IMR-90 (cell line): ENCODE measurements at regions not wholly inside any gene's neighbourhood (a gene's known extent, or its start where the extent isn't known, plus 50 kb on each side); places are given as distances from the start of the nearest gene placed in this dataset.

ENCODE experiments used
- ATAC-seq: fragments of 200-7000 bp; cut with Tn5 transposase; 2 replicates; pipeline ENCODE4 v1.9.1; 2020; ENCODE audit warnings: low read depth, mild to moderate bottlenecking, moderate library complexity
- BruUV-seq: library from RNA; stranded (reverse); fragments of 400-500 nt; replicated peaks from 2 replicates; lab custom pipeline; 2021; lab: Mats Ljungman, UMichigan
- CTCF ChIA-PET: fragments of 300-600 bp; formaldehyde crosslinking; extraction: SDS; loops from one replicate; lab custom pipeline; 2021; ENCODE audit warnings: antibody characterized with exemption; lab: Yijun Ruan, JAX
- POLR2A ChIA-PET: fragments of 300-600 bp; sonication (Branson Sonifier 250); formaldehyde crosslinking; loops from one replicate; lab custom pipeline; 2022; ENCODE audit warnings: antibody characterized with exemption; ENCODE audit not compliant: unreplicated experiment; lab: Charles Lee
- DNase-seq: peaks from one replicate; pipeline ENCODE4 v3.0.0; 2013
- H2AFZ ChIP-seq: replicated peaks from 2 replicates; pipeline ENCODE3; 2013; ENCODE audit warnings: low read length, mild to moderate bottlenecking; ENCODE audit not compliant: poor library complexity
- H2AK5ac ChIP-seq: 2 replicates; pipeline ENCODE4 v1.6.1; 2013; ENCODE audit warnings: low read depth, low read length, inconsistent platforms
- H2AK9ac ChIP-seq: replicated peaks from 2 replicates; pipeline ENCODE3; 2013; ENCODE audit warnings: mild to moderate bottlenecking, low read depth, low read length, moderate library complexity; ENCODE audit not compliant: poor library complexity
- H2BK120ac ChIP-seq: 2 replicates; pipeline ENCODE4 v1.6.1; 2013; ENCODE audit warnings: low read depth, low read length, inconsistent platforms
- H2BK15ac ChIP-seq: 3 replicates; pipeline ENCODE4 v1.6.1; 2013; ENCODE audit warnings: low read depth, low read length, inconsistent platforms
- H2BK20ac ChIP-seq: 2 replicates; pipeline ENCODE4 v1.6.1; 2013; ENCODE audit warnings: low read depth, mild to moderate bottlenecking, inconsistent platforms, low read length, moderate library complexity
- H2BK5ac ChIP-seq: 2 replicates; pipeline ENCODE4 v1.6.1; 2013; ENCODE audit warnings: mild to moderate bottlenecking, low read depth, low read length, inconsistent platforms; ENCODE audit not compliant: poor library complexity, severe bottlenecking
- H3K14ac ChIP-seq: replicated peaks from 2 replicates; pipeline ENCODE4 v1.6.1; 2013; ENCODE audit warnings: low read depth, low read length, inconsistent platforms
- H3K18ac ChIP-seq: 2 replicates; pipeline ENCODE4 v1.6.1; 2013; ENCODE audit warnings: low read depth, low read length, control low read depth
- H3K23ac ChIP-seq: 2 replicates; pipeline ENCODE4 v1.6.1; 2013; ENCODE audit warnings: low read depth, low read length, inconsistent platforms
- H3K27ac ChIP-seq: 2 replicates; pipeline ENCODE4 v1.5.1; 2013; ENCODE audit warnings: mild to moderate bottlenecking, control low read depth, low read length; ENCODE audit not compliant: insufficient read depth
- H3K27me3 ChIP-seq: 2 replicates; pipeline ENCODE4 v1.6.1; 2013; ENCODE audit warnings: low read length; ENCODE audit not compliant: control insufficient read depth, insufficient read depth
- H3K36me3 ChIP-seq: 2 replicates; pipeline ENCODE4 v1.6.1; 2013; ENCODE audit warnings: low read length, mixed read lengths; ENCODE audit not compliant: control insufficient read depth, insufficient read depth
- H3K4ac ChIP-seq: 2 replicates; pipeline ENCODE4 v1.6.1; 2013; ENCODE audit warnings: low read depth, low read length, inconsistent platforms
- H3K4me1 ChIP-seq: 2 replicates; pipeline ENCODE4 v1.6.1; 2013; ENCODE audit warnings: low read length, mixed read lengths; ENCODE audit not compliant: control insufficient read depth, insufficient read depth
- H3K4me2 ChIP-seq: 2 replicates; pipeline ENCODE4 v1.6.1; 2013; ENCODE audit warnings: low read depth, mild to moderate bottlenecking, control low read depth, low read length, moderate library complexity
- H3K4me3 ChIP-seq: 2 replicates; pipeline ENCODE4 v1.5.1; 2013; ENCODE audit warnings: low read depth, mild to moderate bottlenecking, control low read depth, low read length, moderate library complexity; ENCODE audit not compliant: insufficient read depth
- H3K56ac ChIP-seq: 2 replicates; pipeline ENCODE4 v1.6.1; 2013; ENCODE audit warnings: low read length, inconsistent platforms; ENCODE audit not compliant: insufficient read depth; ENCODE audit errors: extremely low read depth
- H3K79me1 ChIP-seq, 2 experiments: 2 replicates each; pipeline ENCODE4 v1.6.1; 2013; ENCODE audit warnings: low read length in 2 of 2, inconsistent platforms in 1 of 2, low read depth in 1 of 2
- H3K9ac ChIP-seq: 2 replicates; pipeline ENCODE4 v1.6.1; 2013; ENCODE audit warnings: low read depth, low read length, control low read depth
- H3K9me1 ChIP-seq: 2 replicates; pipeline ENCODE4 v1.6.1; 2013; ENCODE audit warnings: low read length, inconsistent platforms; ENCODE audit not compliant: insufficient read depth
- H3K9me3 ChIP-seq: 2 replicates; pipeline ENCODE4 v1.6.1; 2013; ENCODE audit warnings: low read length; ENCODE audit not compliant: control insufficient read depth, insufficient read depth
- H4K20me1 ChIP-seq: 2 replicates; pipeline ENCODE4 v1.6.1; 2013; ENCODE audit warnings: low read length, inconsistent platforms; ENCODE audit not compliant: insufficient read depth
- H4K5ac ChIP-seq: 2 replicates; pipeline ENCODE4 v1.6.1; 2013; ENCODE audit warnings: mild to moderate bottlenecking, low read depth, low read length, control low read depth
- H4K8ac ChIP-seq, 2 experiments: 2 replicates each; pipeline ENCODE4 v1.6.1; 2013; ENCODE audit warnings: low read depth in 2 of 2, low read length in 2 of 2, control low read depth in 1 of 2, inconsistent platforms in 1 of 2
- H4K91ac ChIP-seq: 2 replicates; pipeline ENCODE4 v1.6.1; 2013; ENCODE audit warnings: low read depth, low read length, inconsistent platforms; ENCODE audit not compliant: insufficient read depth
- BHLHE40 ChIP-seq: fragments of 150-350 bp; IDR thresholded peaks from 2 replicates; pipeline ENCODE4 v1.6.1; 2016; ENCODE audit warnings: mild to moderate bottlenecking, low read depth, low read length
- CEBPB ChIP-seq: IDR thresholded peaks from 2 replicates; pipeline ENCODE4 v1.6.1; 2012; ENCODE audit warnings: low read depth, low read length, improper control_type of control experiment
- CHD1 ChIP-seq: IDR thresholded peaks from 2 replicates; pipeline ENCODE4 v1.6.1; 2012; ENCODE audit warnings: low read depth, low read length, improper control_type of control experiment
- CTCF ChIP-seq: conservative IDR thresholded peaks from 2 replicates; pipeline ENCODE4 v1.5.1; 2012; ENCODE audit warnings: mild to moderate bottlenecking, low read depth, low read length, improper control_type of control experiment
- ELK1 ChIP-seq: fragments of 150-350 bp; IDR thresholded peaks from 2 replicates; pipeline ENCODE4 v1.6.1; 2016; ENCODE audit warnings: low read depth, mild to moderate bottlenecking, low read length, moderate library complexity, borderline replicate concordance
- FOS ChIP-seq: fragments of 150-350 bp; IDR thresholded peaks from 2 replicates; pipeline ENCODE4 v1.6.1; 2016; ENCODE audit warnings: low read depth, low read length
- MAFK ChIP-seq: IDR thresholded peaks from 2 replicates; pipeline ENCODE4 v1.6.1; 2012; ENCODE audit warnings: low read depth, low read length, improper control_type of control experiment
- MAZ ChIP-seq: IDR thresholded peaks from 2 replicates; pipeline ENCODE4 v1.6.1; 2012; ENCODE audit warnings: low read depth, mild to moderate bottlenecking, low read length, improper control_type of control experiment, moderate library complexity, borderline replicate concordance
- MXI1 ChIP-seq: IDR thresholded peaks from 2 replicates; pipeline ENCODE4 v1.6.1; 2012; ENCODE audit warnings: low read depth, mild to moderate bottlenecking, low read length, moderate library complexity, borderline replicate concordance
- NFE2L2 ChIP-seq: fragments of 150-350 bp; IDR thresholded peaks from 2 replicates; pipeline ENCODE4 v1.6.1; 2016; ENCODE audit warnings: low read depth, mild to moderate bottlenecking, low read length
- POLR2A ChIP-seq: IDR thresholded peaks from 2 replicates; pipeline ENCODE4 v1.6.1; 2012; ENCODE audit warnings: mild to moderate bottlenecking, low read depth, low read length
- RAD21 ChIP-seq: IDR thresholded peaks from 2 replicates; pipeline ENCODE4 v1.6.1; 2012; ENCODE audit warnings: low read length, improper control_type of control experiment
- RCOR1 ChIP-seq: IDR thresholded peaks from 2 replicates; pipeline ENCODE4 v1.6.1; 2012; ENCODE audit warnings: mild to moderate bottlenecking, low read length, improper control_type of control experiment; ENCODE audit not compliant: insufficient replicate concordance
- RFX5 ChIP-seq: IDR thresholded peaks from 2 replicates; pipeline ENCODE4 v1.8.0; 2012; ENCODE audit warnings: low read depth, mild to moderate bottlenecking, low read length, moderate library complexity
- SMC3 ChIP-seq: fragments of 150-350 bp; IDR thresholded peaks from 2 replicates; pipeline ENCODE4 v1.6.1; 2016; ENCODE audit warnings: low read depth, mild to moderate bottlenecking, antibody characterized with exemption, low read length, moderate library complexity
- USF2 ChIP-seq: fragments of 150-350 bp; IDR thresholded peaks from 2 replicates; pipeline ENCODE4 v1.6.1; 2017; ENCODE audit warnings: mild to moderate bottlenecking, antibody characterized with exemption, low read length, low read depth
- dilution Hi-C: fragments of 300-500 bp; cut with HindIII; formaldehyde crosslinking; loops from one replicate; pipeline ENCODE4 v1.14.3; 2018; ENCODE audit warnings: low sequenced_read_pairs; ENCODE audit not compliant: unreplicated experiment
- in situ Hi-C: fragments of 300-500 bp; cut with MboI; formaldehyde crosslinking; loops from 3 replicates; pipeline ENCODE4 v1.14.3; 2019; ENCODE audit warnings: low sequenced_read_pairs, inconsistent platforms, mixed read lengths
- intact Hi-C: fragments of 100-400 bp; cut with micrococcal nuclease; formaldehyde crosslinking; loops from 2 replicates; pipeline ENCODE4 v1.10.0; 2022

GRCh38 chr2:122471753-122472152, 716.3 kb downstream of the TSN start:
- no TSS peak for BruUV-seq

More at GRCh38 chr2:122471753-122472152, 716.3 kb downstream of the TSN start:
- H3K9me3 ChIP-seq: peaks cover 2% of the 10 kb centered on the region; the same call in 1 of the 2 replicates
- no peak overlapping the region for H2BK20ac ChIP-seq
- CTCF ChIA-PET: no interaction called here
- no peak overlapping the region for H2AFZ ChIP-seq
- no peaks in the 10 kb centered on the region for H3K9me1 ChIP-seq
- no peak overlapping the region for H3K18ac ChIP-seq
- H2AK9ac ChIP-seq: no peak overlapping the region
- no peak overlapping the region for H4K8ac ChIP-seq
- no peak overlapping the region for H4K91ac ChIP-seq
- no peaks in the 10 kb centered on the region for H3K36me3 ChIP-seq
- H3K4me1 ChIP-seq: no peaks in the 10 kb centered on the region
- intact Hi-C loops: no loop called here
- in situ Hi-C loops: loop anchor here (25.0 kb wide), 1 partner anchor 659 kb away; no protein-coding TSS in a partner anchor
- no peak overlapping the region for H3K27ac ChIP-seq
- H3K56ac ChIP-seq: no peak overlapping the region
- ATAC-seq (no peak), DNase-seq (no peak)
- H3K27me3 ChIP-seq: no peaks in the 10 kb centered on the region
- no peak overlapping the region for H4K5ac ChIP-seq
- no peak overlapping the region for H3K23ac ChIP-seq
- H2AK5ac ChIP-seq: no peak overlapping the region
- H3K14ac ChIP-seq: no peak overlapping the region
- H3K4ac ChIP-seq: no peak overlapping the region
- no peak overlapping the region for H3K9ac ChIP-seq
- no peak overlapping the region for H3K4me3 ChIP-seq
- H2BK5ac ChIP-seq: no peak overlapping the region
- H3K79me1 ChIP-seq: no peaks in the 10 kb centered on the region
- TF ChIP-seq BHLHE40 (no peak), POLR2A (no peak), MAFK (no peak), FOS (no peak), RAD21 (no peak), CEBPB (no peak), RCOR1 (no peak), MXI1 (no peak), CTCF (no peak), USF2 (no peak), MAZ (no peak), NFE2L2 (no peak), ELK1 (no peak), CHD1 (no peak), RFX5 (no peak), SMC3 (no peak)
- no peaks in the 10 kb centered on the region for H4K20me1 ChIP-seq
- dilution Hi-C loops: no loop called here
- no peak overlapping the region for H3K4me2 ChIP-seq
- POLR2A ChIA-PET: no interaction called here
- no peak overlapping the region for H2BK120ac ChIP-seq
- no peak overlapping the region for H2BK15ac ChIP-seq
